Nephron (organoid): ENCODE measurements at regions not wholly inside any gene's neighbourhood (a gene's known extent, or its start where the extent isn't known, plus 50 kb on each side); places are given as distances from the start of the nearest gene placed in this dataset.

Source experiments
- H3K27ac Mint-ChIP-seq, 3 experiments: 2 replicates each; pipeline ENCODE4 v1.8.0; 2020; ENCODE audit warnings: mixed read lengths in 3 of 3, mild to moderate bottlenecking in 2 of 3, moderate library complexity in 1 of 3
- H3K27me3 Mint-ChIP-seq: 2 replicates; pipeline ENCODE4 v1.8.0; 2021; ENCODE audit warnings: low read depth, mild to moderate bottlenecking, moderate library complexity, mixed read lengths
- H3K36me3 Mint-ChIP-seq: 2 replicates; pipeline ENCODE4 v1.8.0; 2020; ENCODE audit warnings: low read depth, mixed read lengths
- H3K4me1 Mint-ChIP-seq: 2 replicates; pipeline ENCODE4 v1.8.0; 2020; ENCODE audit warnings: mixed read lengths
- H3K4me3 Mint-ChIP-seq, 3 experiments: 2 replicates each; pipeline ENCODE4 v1.8.0; 2020; ENCODE audit warnings: mild to moderate bottlenecking in 3 of 3, mixed read lengths in 3 of 3, moderate library complexity in 2 of 3
- H3K9me3 Mint-ChIP-seq: 2 replicates; pipeline ENCODE4 v1.8.0; 2020; ENCODE audit warnings: mixed read lengths
- CTCF ChIP-seq, 3 experiments: fragments of 200-600 bp; sonication (generic); IDR thresholded peaks; one replicate each; pipeline ENCODE4 v1.5.0; 2021; ENCODE audit warnings: antibody characterized with exemption in 3 of 3; ENCODE audit not compliant: unreplicated experiment in 3 of 3

GRCh38 chr5:56581426-56581825 lies 233.9 kb upstream of the MAP3K1 start:
- H3K9me3 Mint-ChIP-seq: peaks cover 5% of the 10 kb centered on the region
- H3K27ac Mint-ChIP-seq: peak overlapping the region in 1 of 3 experiments; percentile 21
- H3K4me1 Mint-ChIP-seq: peaks cover 12% of the 10 kb centered on the region
- H3K4me3 Mint-ChIP-seq: no peak overlapping the region
- H3K27me3 Mint-ChIP-seq: no peaks in the 10 kb centered on the region
- no peak for TF ChIP-seq CTCF (IDR thresholded peaks at IDR 0.05; ENCODE audit: unreplicated experiment in 3 of 3)
- no peaks in the 10 kb centered on the region for H3K36me3 Mint-ChIP-seq

- no peaks in the 10 kb centered on the region for H3K27me3 Mint-ChIP-seq
- TF ChIP-seq CTCF (IDR thresholded peaks at IDR 0.05; ENCODE audit: unreplicated experiment in 3 of 3): no peak
- H3K36me3 Mint-ChIP-seq: no peaks in the 10 kb centered on the region
- H3K9me3 Mint-ChIP-seq: peaks cover 3% of the 10 kb centered on the region
- no peak overlapping the region for H3K4me3 Mint-ChIP-seq
- peaks cover 7% of the 10 kb centered on the region for H3K4me1 Mint-ChIP-seq
- H3K27ac Mint-ChIP-seq: no peak overlapping the region
Observed at GRCh38 chr5:56580864-56581263, 234.5 kb upstream of the MAP3K1 start.

GRCh38 chr5:56575821-56576220 lies 239.5 kb upstream of the MAP3K1 start:
- H3K4me3 Mint-ChIP-seq: no peak overlapping the region
- no peak for TF ChIP-seq CTCF (IDR thresholded peaks at IDR 0.05; ENCODE audit: unreplicated experiment in 3 of 3)
- H3K27ac Mint-ChIP-seq: no peak overlapping the region
- H3K9me3 Mint-ChIP-seq: peaks cover 5% of the 10 kb centered on the region
- no peaks in the 10 kb centered on the region for H3K27me3 Mint-ChIP-seq
- H3K36me3 Mint-ChIP-seq: peaks cover 4% of the 10 kb centered on the region
- no peaks in the 10 kb centered on the region for H3K4me1 Mint-ChIP-seq

- peaks cover 5% of the 10 kb centered on the region for H3K9me3 Mint-ChIP-seq
- no peak overlapping the region for H3K27ac Mint-ChIP-seq
- no peaks in the 10 kb centered on the region for H3K27me3 Mint-ChIP-seq
- H3K4me3 Mint-ChIP-seq: no peak overlapping the region
- peaks cover 4% of the 10 kb centered on the region for H3K36me3 Mint-ChIP-seq
- TF ChIP-seq CTCF (IDR thresholded peaks at IDR 0.05; ENCODE audit: unreplicated experiment in 3 of 3): no peak
- peaks cover 2% of the 10 kb centered on the region for H3K4me1 Mint-ChIP-seq
Observed at GRCh38 chr5:56574778-56575177, 240.6 kb upstream of the MAP3K1 start.

- H3K36me3 Mint-ChIP-seq: peaks cover 4% of the 10 kb centered on the region
- H3K9me3 Mint-ChIP-seq: peaks cover 5% of the 10 kb centered on the region
- peaks cover 19% of the 10 kb centered on the region for H3K4me1 Mint-ChIP-seq
- no peak overlapping the region for H3K4me3 Mint-ChIP-seq
- TF ChIP-seq CTCF (IDR thresholded peaks at IDR 0.05; ENCODE audit: unreplicated experiment in 3 of 3): no peak
- peaks cover 6% of the 10 kb centered on the region for H3K27me3 Mint-ChIP-seq
- peak overlapping the region in 2 of 3 experiments; percentile 30 to 70 for H3K27ac Mint-ChIP-seq
Observed at GRCh38 chr5:56569566-56569965, 245.8 kb upstream of the MAP3K1 start.

- H3K4me1 Mint-ChIP-seq: peaks cover 19% of the 10 kb centered on the region
- peaks cover 3% of the 10 kb centered on the region for H3K9me3 Mint-ChIP-seq
- no peak overlapping the region for H3K27ac Mint-ChIP-seq
- TF ChIP-seq CTCF (IDR thresholded peaks at IDR 0.05; ENCODE audit: unreplicated experiment in 3 of 3): no peak
- H3K36me3 Mint-ChIP-seq: peaks cover 4% of the 10 kb centered on the region
- H3K4me3 Mint-ChIP-seq: no peak overlapping the region
- peaks cover 6% of the 10 kb centered on the region for H3K27me3 Mint-ChIP-seq
Observed at GRCh38 chr5:56569076-56569475, 246.3 kb upstream of the MAP3K1 start.
